Left ventricle myocardium superior (tissue), 1 donor: ENCODE measurements at regions not wholly inside any gene's neighbourhood (a gene's known extent, or its start where the extent isn't known, plus 50 kb on each side); places are given as distances from the start of the nearest gene placed in this dataset.
"Not testable (repeated sequence)": the region's sequence is repeated elsewhere in the genome, so short reads cannot be mapped to it uniquely, and the experiment has no call there.

Source experiments
- ATAC-seq: fragments of 200-7000 bp; cut with Tn5 transposase; one replicate; pipeline ENCODE4 v1.9.1; 2020; ENCODE audit warnings: mild to moderate bottlenecking, moderate library complexity
- DNase-seq: peaks from one replicate; pipeline ENCODE4 v3.0.0-alpha.2; 2020
- intact Hi-C: fragments of 100-400 bp; cut with micrococcal nuclease; formaldehyde crosslinking; loops from one replicate; pipeline ENCODE4 v1.11.0; 2022
- donor health status: DM: no; HTN: yes; CAD: no; lungs with severe emphysema.

DNA sequence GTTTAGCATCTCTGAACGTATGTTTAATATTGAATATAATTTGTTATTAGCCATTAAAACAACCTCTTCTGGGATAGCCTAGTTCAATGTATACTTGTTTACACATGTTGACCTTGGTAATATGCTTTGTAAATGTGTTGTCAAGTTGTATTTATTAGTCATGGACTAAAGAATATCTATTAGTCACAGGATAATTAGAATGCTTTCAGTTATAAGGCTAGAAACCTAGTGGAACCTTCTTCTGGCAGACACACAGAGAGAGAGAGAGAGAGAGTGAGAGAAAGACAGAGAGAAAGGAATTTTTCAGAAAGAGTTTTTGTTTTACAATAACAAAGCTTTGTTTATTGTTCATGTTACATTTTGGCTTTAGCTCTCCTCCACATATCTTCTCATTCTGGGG is 181.1 kb upstream of the APP start:
- DNase-seq (no peak), ATAC-seq (no peak)
- intact Hi-C loops, result no loop called here

DNA sequence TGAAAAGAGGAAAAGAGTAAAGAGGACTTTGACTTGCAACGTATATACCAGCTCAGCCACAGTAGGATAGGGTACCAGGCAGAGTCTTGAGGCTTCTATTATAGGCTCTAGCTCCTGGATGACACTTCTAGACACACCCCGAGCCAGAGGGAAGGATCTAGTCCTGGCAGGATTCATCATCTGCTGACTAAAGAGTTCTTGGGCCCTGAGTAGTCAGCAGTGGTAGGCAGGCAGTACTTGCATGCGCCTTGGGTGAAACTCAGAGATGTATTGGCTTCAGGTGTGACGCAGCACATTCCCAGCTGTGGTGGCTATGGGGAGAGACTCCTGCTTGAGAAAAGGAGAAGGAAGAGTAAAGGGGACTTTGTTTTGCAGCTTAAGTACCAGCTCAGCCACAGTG is 162.3 kb upstream of the APP start:
- intact Hi-C loops, result no loop called here
- no peak for DNase-seq
- ATAC-seq, result no peak

DNA sequence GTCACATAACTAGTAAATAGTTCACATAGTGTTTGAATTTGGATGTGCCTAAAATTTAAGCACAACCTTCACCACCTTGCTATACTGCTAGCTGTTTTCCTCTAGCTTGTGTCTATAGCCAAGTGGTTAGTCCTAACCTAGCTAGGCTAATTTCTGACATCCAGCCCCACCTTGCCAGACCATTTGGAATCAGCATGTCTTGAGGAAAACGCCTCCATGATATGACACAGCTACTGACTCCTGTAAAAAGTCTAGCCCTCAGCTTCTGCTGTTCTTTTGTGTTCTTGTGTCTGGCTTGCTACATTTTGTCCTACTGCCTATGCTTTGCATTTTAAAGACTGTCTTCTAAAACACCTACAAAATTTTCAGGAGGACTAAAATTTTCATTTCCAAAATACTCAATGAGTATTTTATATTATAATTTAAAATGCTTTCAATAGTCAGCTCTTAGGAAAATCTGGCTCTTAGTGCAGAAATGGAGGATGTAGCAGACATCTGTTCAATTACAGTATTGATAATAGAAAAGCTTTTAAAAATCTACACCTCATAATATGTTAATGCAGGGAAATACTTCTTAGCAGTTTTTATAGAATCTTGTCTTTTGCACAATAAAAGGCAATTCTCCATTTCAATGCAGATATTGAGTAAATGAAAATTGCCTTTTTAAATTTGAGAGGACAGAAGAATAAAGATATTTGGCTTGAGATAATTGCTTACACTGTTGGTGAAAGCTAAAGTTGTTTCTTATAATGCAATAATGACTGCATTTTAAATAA is 160.8 kb upstream of the APP start:
- intact Hi-C loops, result no loop called here
- no peak for ATAC-seq
- no peak for DNase-seq

DNA sequence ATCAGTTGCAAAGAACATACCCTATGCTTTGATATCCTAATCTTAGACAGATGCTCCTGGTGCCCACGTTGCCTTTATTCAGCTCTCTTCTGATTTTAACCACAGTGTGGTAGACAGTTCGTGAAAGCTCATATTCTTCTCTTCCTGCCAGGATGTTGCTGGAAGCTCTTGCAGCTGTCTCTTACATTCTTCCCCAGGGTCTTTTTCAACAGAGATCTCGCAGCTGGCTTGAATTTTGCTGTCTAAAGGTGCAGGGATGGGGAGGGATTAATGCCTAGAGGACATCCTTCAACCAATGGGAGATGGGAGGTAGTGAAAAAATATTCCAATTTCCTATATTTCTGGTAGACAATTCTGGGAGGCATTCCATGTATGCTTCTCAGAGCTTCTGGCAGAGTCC is 150.0 kb upstream of the APP start:
- no peak for DNase-seq
- intact Hi-C loops, result no loop called here
- ATAC-seq, result no peak

DNA sequence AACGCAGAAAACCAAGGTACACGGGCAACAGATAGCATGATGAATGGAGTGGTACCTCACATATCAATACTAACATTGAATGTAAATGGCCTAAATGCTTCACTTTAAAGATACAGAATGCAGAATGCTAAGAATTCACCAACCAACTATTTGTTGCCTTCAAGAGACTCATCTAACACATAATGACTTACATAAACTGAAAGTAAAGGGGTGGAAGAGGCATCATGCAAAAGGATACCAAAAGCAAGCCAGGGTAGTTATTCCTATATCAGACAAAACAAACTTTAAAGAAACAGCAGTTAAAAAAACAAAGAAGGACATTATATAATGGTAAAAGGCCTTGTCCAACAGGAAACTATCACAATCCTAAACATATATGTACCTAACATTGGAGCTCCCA is 137.1 kb upstream of the APP start:
- intact Hi-C loops, result no loop called here
- no peak for ATAC-seq

DNA sequence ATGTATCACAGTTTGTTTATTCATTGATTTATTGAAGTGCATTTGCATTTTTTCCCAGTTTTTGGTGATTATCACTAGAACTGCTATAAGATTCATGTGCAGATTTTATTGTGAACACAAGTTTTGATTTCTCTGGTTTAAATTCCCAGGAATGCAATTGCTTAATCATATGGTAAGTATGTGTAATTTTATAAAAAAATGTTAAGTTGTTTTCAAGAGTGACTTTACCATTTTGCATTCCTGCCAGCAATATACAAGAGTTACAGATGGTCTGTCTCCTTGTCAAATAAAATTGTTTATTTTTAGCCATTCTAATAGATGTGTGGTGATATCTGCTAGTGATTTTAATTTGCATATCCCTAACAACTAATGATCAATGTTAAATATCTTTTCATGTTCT is 127.3 kb upstream of the APP start:
- no peak for DNase-seq
- intact Hi-C loops, result no loop called here
- no peak for ATAC-seq

More for the DNA sequence above, 137.1 kb upstream of the APP start:
- DNase-seq, result no peak

DNA sequence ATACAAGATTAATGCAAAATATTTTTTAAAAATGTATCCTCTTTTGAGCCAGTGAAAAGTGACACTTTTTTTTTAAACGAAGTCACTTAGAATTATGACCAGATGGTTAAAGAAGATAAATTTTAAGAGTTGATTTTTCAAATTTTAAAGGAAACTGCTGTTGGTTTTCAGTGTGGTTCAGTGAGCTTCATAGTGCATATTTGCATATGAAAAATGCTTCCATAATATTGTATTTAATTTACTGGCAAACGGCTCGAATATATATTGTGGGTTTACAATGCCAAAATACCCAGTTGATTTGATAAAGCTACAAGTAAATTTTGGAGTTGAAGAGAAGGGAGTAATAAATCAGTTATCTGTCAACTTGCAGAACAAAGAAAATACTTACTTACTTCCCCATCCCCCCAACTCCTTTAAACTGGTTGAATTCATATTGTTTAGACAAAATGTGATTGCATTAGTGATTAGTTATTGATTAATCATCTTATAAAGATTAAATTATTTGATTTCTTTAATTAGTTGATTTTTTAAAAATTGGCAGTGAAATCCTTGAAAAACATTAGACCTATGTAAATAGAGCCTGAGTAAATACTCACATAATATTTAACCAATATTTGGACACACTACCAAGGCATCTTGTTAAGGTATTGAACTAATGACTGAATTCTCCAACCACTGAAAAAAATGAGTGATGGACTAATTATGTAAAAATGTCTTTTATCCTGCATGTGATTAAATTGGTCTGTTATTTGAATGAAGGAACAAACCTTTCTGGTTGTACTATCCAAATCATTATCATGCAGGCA is 122.8 kb upstream of the APP start:
- intact Hi-C loops, result no loop called here
- ATAC-seq, result no peak
- DNase-seq, result no peak

DNA sequence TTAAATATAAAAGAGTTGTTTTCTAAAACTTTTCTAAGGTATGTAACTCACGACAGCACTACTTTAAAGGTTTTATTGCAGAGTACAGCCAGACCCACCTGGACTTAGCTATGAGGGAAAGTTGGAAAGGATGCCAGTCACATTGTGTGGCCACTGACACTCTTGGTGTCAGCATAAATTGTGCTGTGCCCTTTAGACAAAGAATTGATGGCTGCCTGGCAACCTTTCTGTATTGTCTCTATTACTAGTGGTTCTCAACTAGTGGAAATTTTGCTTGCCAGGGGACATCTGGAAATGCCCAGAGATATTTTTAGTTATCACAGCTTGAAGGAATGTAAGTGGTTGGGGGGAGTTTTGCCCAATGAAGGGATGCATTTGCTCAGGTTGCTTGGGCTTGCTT is 117.5 kb upstream of the APP start:
- ATAC-seq (peak; percentile 71), DNase-seq (no peak)
- intact Hi-C loops, result no loop called here

DNA sequence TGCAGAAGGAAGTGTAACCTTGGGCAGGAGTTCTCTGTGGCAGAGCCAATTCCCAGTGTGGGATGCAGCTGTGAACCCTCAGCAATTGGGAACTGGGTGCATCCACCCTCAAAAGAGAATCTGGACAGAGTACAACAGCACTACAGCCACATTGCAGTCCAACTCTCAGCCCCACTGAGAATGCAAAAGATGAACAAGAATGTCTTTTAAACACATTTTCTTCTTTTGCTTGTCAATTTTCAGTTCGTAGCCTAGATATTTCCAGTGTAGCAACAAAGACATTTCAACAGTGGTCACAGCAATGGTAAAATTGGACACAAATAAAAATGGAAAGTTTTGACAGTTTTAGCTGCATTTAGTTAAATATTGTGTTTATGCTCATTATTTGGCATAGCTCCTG is 114.0 kb upstream of the APP start:
- ATAC-seq, result no peak
- intact Hi-C loops, result no loop called here
- DNase-seq, result no peak

DNA sequence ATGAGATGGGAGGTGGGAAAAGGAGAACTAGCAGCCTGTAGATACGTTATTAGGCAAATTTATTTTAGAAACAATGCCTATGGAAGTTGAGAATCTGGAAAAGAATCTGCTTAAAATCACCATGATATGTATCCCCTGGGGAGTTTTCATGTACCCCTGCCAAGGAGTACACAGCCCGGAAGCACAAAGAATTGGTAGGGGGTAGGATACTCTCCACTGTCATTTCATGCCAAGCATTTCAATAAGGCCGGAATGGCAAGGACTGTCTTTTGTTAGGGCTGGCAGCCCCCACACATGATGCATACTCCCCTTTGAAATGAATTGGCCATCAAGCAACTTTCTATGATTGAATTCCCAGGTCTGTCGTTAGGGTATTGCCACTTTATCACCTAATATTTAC is 111.5 kb upstream of the APP start:
- no peak for ATAC-seq
- intact Hi-C loops, result no loop called here
- no peak for DNase-seq

DNA sequence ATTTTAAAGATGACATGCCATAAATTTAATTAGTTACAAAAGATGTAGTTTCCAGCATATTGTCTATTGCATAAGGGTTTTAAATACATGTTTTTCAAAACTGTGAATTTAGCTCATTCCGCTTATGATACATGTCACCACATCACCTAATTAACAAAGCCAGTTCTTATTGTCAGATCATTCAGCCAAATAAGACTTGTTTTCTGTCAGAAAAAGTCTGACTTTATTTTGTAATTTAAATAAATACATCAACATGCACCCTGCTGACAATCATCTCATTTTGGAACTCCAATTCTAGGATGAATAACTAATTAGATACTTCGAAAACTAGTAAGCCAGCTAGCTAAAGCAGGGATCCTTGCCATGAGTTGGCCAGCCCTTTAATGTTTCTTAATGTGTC is 110.9 kb upstream of the APP start:
- no peak for ATAC-seq
- intact Hi-C loops, result no loop called here

DNA sequence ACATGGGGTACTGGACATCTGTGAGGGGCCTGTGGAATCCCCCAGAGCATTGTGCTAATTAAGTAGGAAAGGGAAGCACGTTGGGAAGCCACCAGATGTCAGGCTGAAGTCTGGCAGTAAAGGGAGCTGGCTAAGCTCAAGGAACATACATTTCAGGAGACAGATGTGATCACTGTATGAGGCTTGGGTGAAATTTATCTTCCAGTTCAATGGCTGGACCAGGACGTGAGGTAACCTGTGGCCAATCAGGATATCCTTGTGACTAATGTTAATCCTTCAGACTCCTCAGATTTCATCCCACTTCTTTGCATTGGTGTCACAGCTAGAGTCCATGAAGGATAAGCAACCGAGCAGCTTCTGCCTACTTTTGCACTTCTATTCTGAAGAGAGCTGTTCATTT is 110.2 kb upstream of the APP start:
- ATAC-seq (no peak), DNase-seq (no peak)
- intact Hi-C loops, result no loop called here

More for the DNA sequence above, 110.9 kb upstream of the APP start:
- no peak for DNase-seq

DNA sequence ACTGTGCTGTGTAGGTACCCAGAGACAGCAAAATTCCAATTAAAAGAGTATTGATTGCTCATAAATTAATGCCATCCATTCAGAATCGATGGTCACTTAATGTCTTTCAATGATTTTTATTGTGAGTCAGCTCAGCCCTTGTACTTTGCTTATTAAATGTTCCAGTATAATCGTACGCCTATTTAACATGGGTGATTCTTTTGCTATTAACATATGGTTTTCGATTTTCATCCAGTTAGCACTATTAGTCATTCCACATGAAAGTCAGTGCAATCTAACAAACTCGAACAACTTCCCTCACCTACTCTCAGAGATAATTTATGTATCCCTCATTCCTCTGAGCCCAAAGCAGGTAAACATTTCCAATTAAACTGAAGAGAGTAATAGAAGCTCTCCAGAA is 109.6 kb upstream of the APP start:
- DNase-seq (no peak), ATAC-seq (no peak)
- intact Hi-C loops, result no loop called here

DNA sequence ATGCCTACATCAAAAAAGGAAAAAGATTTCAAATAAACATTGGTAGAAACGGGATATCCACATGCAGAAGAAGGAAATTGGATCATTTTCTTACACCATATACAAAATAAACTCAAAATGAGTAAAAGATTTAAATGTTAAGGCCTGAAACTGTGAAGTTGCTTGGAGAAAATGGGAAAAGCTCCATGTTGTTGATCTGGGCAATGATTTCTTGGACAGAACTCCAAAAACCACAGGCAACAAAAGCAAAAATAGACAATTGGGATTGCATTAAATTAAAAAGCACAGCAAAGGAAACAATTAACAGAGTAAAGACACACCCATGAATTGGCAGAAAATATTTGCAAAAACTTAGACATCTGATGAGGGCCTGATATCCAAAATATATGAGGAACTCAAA is 105.2 kb upstream of the APP start:
- intact Hi-C loops, result no loop called here
- no peak for ATAC-seq
- DNase-seq, result no peak

DNA sequence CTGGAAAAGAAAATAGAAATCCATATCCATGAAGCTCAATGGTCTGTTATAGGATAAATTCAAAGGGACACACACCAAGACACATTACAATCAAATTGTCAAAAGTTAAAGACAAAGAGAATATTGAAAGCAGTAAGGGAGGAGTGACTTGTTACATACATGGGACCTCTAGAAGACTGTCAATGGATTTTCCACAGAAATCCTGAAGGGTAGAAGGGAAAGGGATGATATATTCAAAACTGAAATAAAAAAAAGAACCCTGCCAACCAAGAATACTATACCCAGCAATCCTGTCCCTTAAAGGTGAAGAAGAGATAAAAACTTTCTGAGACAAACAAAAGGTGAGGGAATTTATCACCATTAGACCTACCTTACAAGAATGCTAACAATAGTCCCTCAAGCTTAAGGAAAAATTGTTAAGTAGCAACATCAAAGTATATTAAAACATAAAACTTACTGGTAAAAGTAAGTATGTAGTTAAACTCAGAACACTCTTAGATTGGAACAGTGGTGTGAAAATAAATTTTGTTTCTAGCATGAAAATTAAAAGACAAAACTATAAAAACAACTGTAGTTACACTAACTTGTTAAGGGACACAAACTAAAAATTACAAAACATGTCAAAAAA is 103.2 kb upstream of the APP start:
- ATAC-seq (no peak), DNase-seq (no peak)
- intact Hi-C loops, result no loop called here

DNA sequence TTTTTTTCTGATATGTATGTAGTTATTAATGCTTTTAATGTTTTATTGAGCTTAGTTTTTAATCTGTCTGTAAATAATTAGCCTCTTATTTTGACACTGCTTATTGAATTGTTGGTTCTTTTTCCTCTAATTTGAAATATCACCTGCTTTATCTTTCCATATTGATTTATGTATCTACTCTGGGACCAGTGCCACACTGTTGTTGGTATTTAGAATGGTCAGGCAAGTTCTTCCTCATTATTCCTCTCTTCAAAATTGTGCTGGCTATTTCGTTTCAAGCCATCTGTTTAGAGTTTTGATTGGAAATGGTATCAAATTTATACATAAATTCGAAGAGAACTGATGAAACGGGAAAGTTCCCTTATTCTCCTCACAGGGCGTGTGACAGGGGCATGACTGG is 96.8 kb upstream of the APP start:
- ATAC-seq, result no peak
- intact Hi-C loops, result no loop called here
- DNase-seq, result no peak

DNA sequence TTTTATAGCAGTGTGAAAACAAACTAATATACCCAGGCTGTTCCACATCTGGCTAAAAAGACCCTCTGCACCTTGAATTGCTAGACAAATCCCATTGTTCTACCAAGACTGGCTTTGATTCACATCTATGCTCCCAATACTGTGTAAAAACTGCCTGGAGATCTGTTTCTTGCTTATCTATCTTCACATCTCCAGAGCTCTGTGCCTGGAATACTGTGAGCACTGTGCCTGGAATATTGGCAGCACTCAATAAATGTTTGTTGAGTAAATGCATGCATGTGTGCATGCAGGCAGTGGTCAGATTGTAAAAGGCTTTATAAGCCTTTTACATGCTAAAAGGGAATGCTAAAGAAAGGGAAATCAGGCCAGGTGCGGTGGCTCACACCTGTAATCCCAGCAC is 75.5 kb upstream of the APP start:
- DNase-seq, result no peak
- intact Hi-C loops, result no loop called here
- ATAC-seq, result no peak

DNA sequence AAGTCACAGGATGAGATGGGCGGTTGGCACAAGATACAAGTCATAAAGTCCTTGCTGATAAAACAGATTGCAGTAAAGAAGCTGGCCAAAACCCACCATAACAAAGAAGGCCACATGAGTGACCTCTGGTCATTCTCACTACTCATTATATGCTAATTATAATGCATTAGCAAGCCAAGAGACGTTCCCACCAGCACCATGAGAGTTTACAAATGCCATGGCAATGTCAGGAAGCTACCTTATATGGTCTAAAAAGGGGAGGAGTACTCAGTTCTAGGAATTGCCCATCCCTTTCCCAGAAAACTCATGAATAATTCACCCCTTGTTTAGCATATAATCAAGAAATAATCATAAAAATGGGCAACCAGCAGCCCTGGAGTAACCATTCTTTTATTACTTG is 74.9 kb upstream of the APP start:
- intact Hi-C loops, result no loop called here
- no peak for DNase-seq
- no peak for ATAC-seq

DNA sequence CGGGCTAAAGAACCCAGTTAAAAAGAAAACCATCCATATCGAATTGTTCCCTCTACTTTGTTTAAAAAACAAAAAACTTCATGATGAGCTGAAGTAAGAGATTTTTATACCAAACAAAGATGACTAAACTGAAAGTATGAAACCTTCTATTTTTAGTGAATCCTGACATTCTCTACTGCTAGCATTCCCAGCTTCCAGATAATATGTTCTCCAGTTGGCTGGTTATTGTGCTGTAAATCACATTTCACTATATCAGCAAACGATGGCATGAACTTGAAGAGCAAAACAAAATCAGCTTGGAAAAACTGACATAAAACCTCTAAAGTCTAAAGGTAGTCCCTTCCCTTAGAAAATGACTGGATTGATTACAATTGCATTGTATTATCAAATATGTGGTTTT is 68.1 kb upstream of the APP start:
- intact Hi-C loops, result no loop called here
- ATAC-seq (no peak), DNase-seq (no peak)

DNA sequence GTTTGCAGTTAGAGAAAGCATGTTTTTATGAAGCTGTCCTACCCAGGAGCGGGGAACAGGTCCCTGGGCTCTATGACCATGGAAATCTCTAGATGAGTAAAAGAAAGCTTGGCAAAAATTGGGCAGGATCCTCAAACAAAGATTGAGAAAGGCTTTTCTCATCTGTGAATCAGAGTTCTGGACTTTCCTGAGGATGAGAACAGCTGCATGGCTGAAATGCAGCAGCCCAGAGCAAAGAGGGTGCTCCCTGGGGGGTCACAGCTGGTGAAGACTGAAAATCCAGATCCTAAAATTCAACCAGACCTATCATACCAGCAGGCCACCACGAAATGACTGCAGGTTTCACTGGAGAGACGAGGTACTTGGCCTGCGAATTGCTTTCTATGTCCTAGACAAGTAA is 65.7 kb upstream of the APP start:
- intact Hi-C loops, result no loop called here
- ATAC-seq (no peak), DNase-seq (no peak)

DNA sequence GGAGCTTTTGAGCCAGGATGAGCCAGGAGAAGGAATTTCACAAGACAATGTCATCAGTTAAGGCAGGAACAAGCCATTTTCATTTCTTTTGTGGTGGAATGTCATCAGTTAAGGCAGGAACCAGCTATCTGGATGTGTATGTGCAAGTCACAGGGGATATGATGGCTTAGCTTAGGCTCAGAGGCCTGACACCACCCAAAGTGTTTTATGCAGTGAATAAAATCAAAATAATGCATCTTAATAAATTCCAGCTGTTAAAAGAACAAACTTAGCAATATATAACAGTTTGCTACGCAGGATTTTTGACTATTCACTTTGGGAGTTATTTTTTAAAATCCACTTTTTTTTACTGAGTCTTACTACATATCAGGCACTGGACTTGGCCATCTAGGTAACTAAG is 62.7 kb upstream of the APP start:
- intact Hi-C loops, DNase-seq, ATAC-seq: not testable (repeated sequence)
